ENCODE measurements at regions not wholly inside any gene's neighbourhood (a gene's known extent, or its start where the extent isn't known, plus 50 kb on each side); places are given as distances from the start of the nearest gene placed in this dataset.

GRCh38 chr7:85342781-85343180 is 155.9 kb upstream of the SEMA3D start:
- Histone ChIP-seq H2AFZ (ENCODE audit: low read depth, low read length) (no peak overlapping the region), H3K27me3 (ENCODE audit: insufficient read depth, low read depth, low read length) (no peaks in the 10 kb centered on the region)

DNA sequence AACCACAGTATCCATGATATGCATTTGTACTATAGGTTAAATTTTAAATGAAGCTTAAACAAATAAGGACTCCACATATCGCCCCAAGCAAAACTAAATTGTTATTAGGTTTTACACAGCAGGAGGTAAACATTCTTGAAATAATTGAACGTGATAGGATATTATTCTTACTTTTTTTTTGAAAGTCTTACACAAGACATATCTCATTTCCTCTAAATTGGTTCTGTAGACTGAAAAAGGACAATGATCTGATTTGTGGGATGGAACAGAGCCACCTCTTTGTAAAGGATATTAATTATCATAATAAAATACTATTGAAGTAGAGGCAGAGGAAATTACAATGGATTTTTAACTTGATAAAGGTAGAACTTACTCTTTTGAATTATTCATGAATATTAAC is 155.1 kb upstream of the SEMA3D start:
- Histone ChIP-seq H4K20me1 (ENCODE audit: insufficient read depth) (no peaks in the 10 kb centered on the region), H3K9me3 (ENCODE audit: low read length) (no peaks in the 10 kb centered on the region), H3K9me2 (ENCODE audit: insufficient read depth, low read length) (no peaks in the 10 kb centered on the region), H3K4me3 (ENCODE audit: low read length) (no peak overlapping the region), H3K4me2 (ENCODE audit: low read length) (no peak overlapping the region), H2AFZ (ENCODE audit: low read depth, low read length) (no peak overlapping the region), H3K27me3 (ENCODE audit: insufficient read depth, low read depth, low read length) (no peaks in the 10 kb centered on the region), H3K36me3 (ENCODE audit: insufficient read depth, low read length) (no peaks in the 10 kb centered on the region), H3K9ac (ENCODE audit: low read length) (no peak overlapping the region), H3F3A (ENCODE audit: insufficient read depth, low read length, poor library complexity, severe bottlenecking) (no peaks in the 10 kb centered on the region), H3K79me2 (replicated peaks; ENCODE audit: insufficient read depth, low read length) (no peaks in the 10 kb centered on the region), H3K27ac (ENCODE audit: low read length) (no peak overlapping the region)
- no peak for TF ChIP-seq REST (IDR thresholded peaks at IDR 0.05; ENCODE audit: borderline replicate concordance)
- TF ChIP-seq EZH2 (IDR thresholded peaks at IDR 0.05; ENCODE audit: borderline replicate concordance, insufficient read depth, low read length, poor library complexity, severe bottlenecking), result no peak
- TF ChIP-seq SMC3 (conservative IDR thresholded peaks at IDR 0.05; ENCODE audit: poor library complexity), result no peak
- TF ChIP-seq, protein P1, sequence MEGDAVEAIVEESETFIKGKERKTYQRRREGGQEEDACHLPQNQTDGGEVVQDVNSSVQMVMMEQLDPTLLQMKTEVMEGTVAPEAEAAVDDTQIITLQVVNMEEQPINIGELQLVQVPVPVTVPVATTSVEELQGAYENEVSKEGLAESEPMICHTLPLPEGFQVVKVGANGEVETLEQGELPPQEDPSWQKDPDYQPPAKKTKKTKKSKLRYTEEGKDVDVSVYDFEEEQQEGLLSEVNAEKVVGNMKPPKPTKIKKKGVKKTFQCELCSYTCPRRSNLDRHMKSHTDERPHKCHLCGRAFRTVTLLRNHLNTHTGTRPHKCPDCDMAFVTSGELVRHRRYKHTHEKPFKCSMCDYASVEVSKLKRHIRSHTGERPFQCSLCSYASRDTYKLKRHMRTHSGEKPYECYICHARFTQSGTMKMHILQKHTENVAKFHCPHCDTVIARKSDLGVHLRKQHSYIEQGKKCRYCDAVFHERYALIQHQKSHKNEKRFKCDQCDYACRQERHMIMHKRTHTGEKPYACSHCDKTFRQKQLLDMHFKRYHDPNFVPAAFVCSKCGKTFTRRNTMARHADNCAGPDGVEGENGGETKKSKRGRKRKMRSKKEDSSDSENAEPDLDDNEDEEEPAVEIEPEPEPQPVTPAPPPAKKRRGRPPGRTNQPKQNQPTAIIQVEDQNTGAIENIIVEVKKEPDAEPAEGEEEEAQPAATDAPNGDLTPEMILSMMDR (IDR thresholded peaks at IDR 0.05; ENCODE audit: poor library complexity, severe bottlenecking), result no peak
- TF ChIP-seq MXI1 (conservative IDR thresholded peaks at IDR 0.05; ENCODE audit: poor library complexity, severe bottlenecking), result no peak
- no peak for TF ChIP-seq RAD21 (conservative IDR thresholded peaks at IDR 0.05)
- TF ChIP-seq TAF1 (IDR thresholded peaks at IDR 0.05; ENCODE audit: low read depth), result no peak

More at GRCh38 chr7:85342781-85343180, 155.9 kb upstream of the SEMA3D start:
- no peaks in the 10 kb centered on the region for H3F3A ChIP-seq (ENCODE audit: insufficient read depth, low read length, poor library complexity, severe bottlenecking)
- H3K9me2 ChIP-seq (ENCODE audit: insufficient read depth, low read length), result no peaks in the 10 kb centered on the region
- H3K9me3 ChIP-seq (ENCODE audit: low read length), result no peaks in the 10 kb centered on the region
- no peaks in the 10 kb centered on the region for H3K36me3 ChIP-seq (ENCODE audit: insufficient read depth, low read length)
- no peak overlapping the region for H3K4me3 ChIP-seq (ENCODE audit: low read length)
- H3K9ac ChIP-seq (ENCODE audit: low read length), result no peak overlapping the region
- H4K20me1 ChIP-seq (ENCODE audit: insufficient read depth), result no peaks in the 10 kb centered on the region
- TF ChIP-seq RAD21 (conservative IDR thresholded peaks at IDR 0.05) (no peak), EZH2 (IDR thresholded peaks at IDR 0.05; ENCODE audit: borderline replicate concordance, insufficient read depth, low read length, poor library complexity, severe bottlenecking) (no peak), MXI1 (conservative IDR thresholded peaks at IDR 0.05; ENCODE audit: poor library complexity, severe bottlenecking) (no peak), POLR2AphosphoS5 (IDR thresholded peaks at IDR 0.05) (no peak), TAF1 (IDR thresholded peaks at IDR 0.05; ENCODE audit: low read depth) (no peak)
- no peak overlapping the region for H3K4me2 ChIP-seq (ENCODE audit: low read length)
- no peaks in the 10 kb centered on the region for H3K79me2 ChIP-seq (replicated peaks; ENCODE audit: insufficient read depth, low read length)
- H3K27ac ChIP-seq (ENCODE audit: low read length), result no peak overlapping the region

DNA sequence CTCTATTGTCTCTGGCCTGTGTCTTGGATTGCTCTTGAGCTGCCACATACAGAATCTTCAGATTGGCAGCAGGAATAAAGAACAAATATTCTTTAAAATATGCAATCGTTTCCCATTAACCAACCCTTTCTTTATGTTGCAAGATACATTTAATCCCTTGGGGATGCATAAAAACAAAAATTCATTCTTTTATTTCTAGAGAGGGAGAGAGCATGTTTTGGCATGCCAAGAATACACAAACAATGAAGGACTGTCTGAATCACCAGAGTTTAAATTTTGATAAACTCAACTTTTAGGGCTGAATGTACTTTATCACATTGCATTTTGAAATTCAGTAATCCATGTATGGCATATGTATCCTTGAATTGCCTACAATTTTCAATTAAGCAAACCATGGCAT is 154.3 kb upstream of the SEMA3D start:
- Histone ChIP-seq H3K9ac (ENCODE audit: low read length) (no peak overlapping the region), H2AFZ (ENCODE audit: low read depth, low read length) (no peak overlapping the region), H3K4me3 (ENCODE audit: low read length) (no peak overlapping the region), H4K20me1 (ENCODE audit: insufficient read depth) (no peaks in the 10 kb centered on the region), H3K9me3 (ENCODE audit: low read length) (no peaks in the 10 kb centered on the region), H3K4me2 (ENCODE audit: low read length) (no peak overlapping the region), H3K27me3 (ENCODE audit: insufficient read depth, low read depth, low read length) (no peaks in the 10 kb centered on the region), H3K36me3 (ENCODE audit: insufficient read depth, low read length) (no peaks in the 10 kb centered on the region), H3F3A (ENCODE audit: insufficient read depth, low read length, poor library complexity, severe bottlenecking) (no peaks in the 10 kb centered on the region), H3K9me2 (ENCODE audit: insufficient read depth, low read length) (no peaks in the 10 kb centered on the region), H3K27ac (ENCODE audit: low read length) (no peak overlapping the region), H3K79me2 (replicated peaks; ENCODE audit: insufficient read depth, low read length) (no peaks in the 10 kb centered on the region)
- TF ChIP-seq, protein P1 (IDR thresholded peaks at IDR 0.05; ENCODE audit: poor library complexity, severe bottlenecking), result no peak
- TF ChIP-seq SMC3 (conservative IDR thresholded peaks at IDR 0.05; ENCODE audit: poor library complexity), result no peak
- no peak for TF ChIP-seq EZH2 (IDR thresholded peaks at IDR 0.05; ENCODE audit: borderline replicate concordance, insufficient read depth, low read length, poor library complexity, severe bottlenecking)
- TF ChIP-seq RAD21 (conservative IDR thresholded peaks at IDR 0.05), result no peak
- no peak for TF ChIP-seq MXI1 (conservative IDR thresholded peaks at IDR 0.05; ENCODE audit: poor library complexity, severe bottlenecking)
- no peak for TF ChIP-seq TAF1 (IDR thresholded peaks at IDR 0.05; ENCODE audit: low read depth)
- no peak for TF ChIP-seq POLR2AphosphoS5 (IDR thresholded peaks at IDR 0.05)
- TF ChIP-seq REST (IDR thresholded peaks at IDR 0.05; ENCODE audit: borderline replicate concordance), result no peak
- no peak for TF ChIP-seq EP300 (conservative IDR thresholded peaks at IDR 0.05; ENCODE audit: poor library complexity, severe bottlenecking)
